ENCODE measurements at regions not wholly inside any gene's neighbourhood (a gene's known extent, or its start where the extent isn't known, plus 50 kb on each side); places are given as distances from the start of the nearest gene placed in this dataset.

GRCh38 chr4:107115185-107115847, 79.2 kb upstream of the DKK2 start:
- TF ChIP-seq CTCF (IDR thresholded peaks at IDR 0.05) (no peak), POLR2A (IDR thresholded peaks at IDR 0.05) (no peak)
